SW 1271 (cell line): ENCODE measurements at regions not wholly inside any gene's neighbourhood (a gene's known extent, or its start where the extent isn't known, plus 50 kb on each side); places are given as distances from the start of the nearest gene placed in this dataset.
"Not testable (repeated sequence)": the region's sequence is repeated elsewhere in the genome, so short reads cannot be mapped to it uniquely, and the experiment has no call there.

Experiments
- DNase-seq, 2 experiments: peaks; one replicate each; lab custom pipeline; 2025; lab: John Stamatoyannopoulos, UW

DNA sequence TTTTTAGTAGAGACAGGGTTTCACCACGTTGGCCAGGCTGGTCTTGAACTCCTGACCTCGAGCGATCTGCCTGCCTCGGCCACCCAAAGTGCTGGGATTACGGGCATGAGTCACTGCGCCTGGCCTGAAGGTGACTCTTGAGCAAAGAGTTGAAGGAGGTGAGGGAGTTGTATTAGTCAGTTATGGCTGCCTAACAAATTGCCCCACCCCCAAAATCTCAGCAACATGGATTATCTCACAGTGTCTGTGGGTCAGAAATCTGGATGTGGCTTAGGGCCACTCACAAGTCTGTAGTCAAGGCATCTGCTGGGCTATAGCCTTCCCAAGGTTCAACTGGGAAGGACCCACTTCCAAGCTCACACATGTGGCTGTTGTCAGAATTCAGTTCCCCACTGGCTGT is 52.8 kb upstream of the ADGRE5 start:
- no peak for DNase-seq

DNA sequence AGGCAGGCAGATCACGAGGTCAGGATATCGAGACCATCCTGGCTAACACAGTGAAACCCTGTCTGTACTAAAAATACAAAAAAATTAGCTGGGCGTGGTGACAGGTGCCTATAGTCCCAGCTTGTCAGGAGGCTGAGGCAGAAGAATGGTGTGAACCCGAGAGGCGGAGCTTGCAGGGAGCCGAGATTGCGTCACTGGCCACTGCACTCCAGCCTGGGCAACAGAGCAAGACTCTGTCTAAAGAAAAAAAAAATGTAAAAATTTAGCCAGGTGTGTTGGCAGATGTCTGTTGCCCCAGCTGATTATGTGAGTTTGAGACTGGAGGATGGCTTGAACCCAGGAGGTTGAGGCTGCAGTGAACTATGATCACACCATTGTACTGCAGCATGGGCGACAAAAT is 54.2 kb upstream of the ADGRE5 start:
- not testable (repeated sequence) for DNase-seq

DNA sequence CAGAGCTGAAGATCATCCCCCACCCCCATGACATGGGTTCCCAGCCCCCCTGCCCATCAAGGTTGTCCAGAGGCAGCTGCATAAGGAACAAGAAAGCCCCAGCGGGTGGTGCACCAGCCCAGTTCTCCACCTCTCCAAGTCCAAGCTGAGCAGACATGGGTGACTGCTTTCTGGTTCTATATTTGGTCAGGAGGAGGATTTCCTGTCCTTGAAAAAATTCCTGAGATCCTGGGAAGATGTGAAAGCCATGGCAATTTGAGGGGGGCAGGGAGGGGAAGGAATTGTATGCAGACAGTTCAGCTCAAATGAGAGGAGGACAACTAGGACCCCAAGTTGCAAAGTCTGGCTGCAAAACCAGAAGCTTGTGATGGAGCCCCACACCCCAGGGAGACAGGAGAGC is 55.4 kb upstream of the ADGRE5 start:
- no peak for DNase-seq

DNA sequence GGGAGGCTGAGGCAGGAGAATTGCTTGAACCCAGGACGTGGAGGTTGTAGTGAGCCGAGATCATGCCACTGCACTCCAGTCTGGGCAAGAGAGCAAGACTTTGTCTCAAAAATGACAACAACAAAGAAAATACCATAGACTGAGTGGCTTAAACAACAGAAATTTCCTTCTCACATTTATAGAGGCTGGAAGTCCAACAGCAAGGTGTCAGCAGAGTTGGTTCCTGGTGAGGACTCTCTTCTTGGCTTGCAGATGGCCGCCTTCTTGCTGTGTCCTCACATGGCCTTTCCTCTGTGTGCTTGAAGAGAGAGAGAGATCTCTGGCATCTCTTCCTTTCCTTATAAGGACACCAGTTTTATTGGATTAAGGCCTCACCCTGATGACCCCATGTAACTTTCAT is 56.1 kb upstream of the ADGRE5 start:
- DNase-seq = no peak

DNA sequence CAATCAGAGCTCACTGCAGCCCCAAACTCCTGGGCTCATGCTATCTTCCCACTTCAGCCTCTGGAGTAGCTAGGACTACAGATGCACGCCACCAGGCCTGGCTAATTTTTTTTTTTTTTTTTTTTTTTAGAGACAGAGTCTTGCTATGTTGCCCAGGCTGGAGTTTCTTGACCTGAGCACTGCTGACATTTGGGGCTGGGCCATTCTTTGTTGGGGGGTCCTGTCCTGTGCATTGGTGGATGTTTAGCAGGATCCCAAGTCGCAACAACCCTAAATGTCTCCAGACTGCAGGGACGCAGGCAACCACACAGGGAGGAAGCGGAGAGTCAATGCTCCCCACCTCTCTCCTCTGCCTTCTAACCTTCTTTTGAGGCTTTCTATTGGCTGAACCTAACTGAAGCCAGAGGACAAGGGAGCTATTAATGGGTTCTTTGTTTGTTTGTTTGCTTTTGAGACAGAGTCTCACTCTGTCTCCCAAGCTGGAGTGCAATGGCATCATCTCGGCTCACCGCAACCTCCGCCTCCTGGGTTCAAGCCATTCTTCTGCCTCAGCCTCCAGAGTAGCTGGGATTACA is 58.3 kb upstream of the ADGRE5 start:
- no peak for DNase-seq

DNA sequence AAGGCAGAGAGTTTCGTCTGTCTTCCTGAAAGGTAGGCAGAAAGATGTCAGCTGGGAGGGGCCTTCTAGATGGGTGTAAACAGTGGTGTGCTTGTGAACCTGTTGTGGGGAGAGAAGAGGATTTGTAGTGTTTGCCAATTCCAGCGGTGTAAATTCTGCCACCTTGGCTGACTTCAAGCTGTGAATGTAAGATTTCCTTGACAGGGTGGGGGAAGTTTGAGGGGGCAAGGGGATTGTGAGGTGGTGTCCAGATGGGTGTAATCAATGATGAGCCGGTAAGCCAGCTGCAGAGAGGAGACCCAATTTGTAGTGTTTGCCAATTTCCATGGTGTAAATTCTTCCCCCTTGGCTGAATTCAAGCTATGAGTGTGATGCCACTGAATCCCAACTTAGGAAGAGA is 61.0 kb upstream of the ADGRE5 start:
- no peak for DNase-seq

DNA sequence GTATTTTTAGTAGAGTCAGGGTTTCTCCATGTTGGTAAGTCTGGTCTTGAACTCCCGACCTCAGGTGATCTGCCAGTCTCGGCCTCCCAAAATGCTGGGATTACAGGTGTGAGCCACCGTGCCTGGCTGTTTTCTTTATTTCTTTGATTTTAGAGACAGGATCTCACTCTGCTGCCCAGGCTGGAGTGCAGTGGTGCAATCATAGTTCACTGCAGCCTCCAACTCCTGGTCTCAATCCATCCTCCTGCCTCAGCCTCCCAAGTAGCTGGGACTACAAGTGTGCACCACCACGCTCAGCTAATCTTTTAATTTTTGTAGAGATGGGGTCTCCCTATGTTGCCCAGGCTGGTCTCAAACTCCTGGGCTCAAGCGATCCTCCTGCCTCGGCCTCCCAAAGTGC is 61.5 kb upstream of the ADGRE5 start:
- DNase-seq = not testable (repeated sequence)

DNA sequence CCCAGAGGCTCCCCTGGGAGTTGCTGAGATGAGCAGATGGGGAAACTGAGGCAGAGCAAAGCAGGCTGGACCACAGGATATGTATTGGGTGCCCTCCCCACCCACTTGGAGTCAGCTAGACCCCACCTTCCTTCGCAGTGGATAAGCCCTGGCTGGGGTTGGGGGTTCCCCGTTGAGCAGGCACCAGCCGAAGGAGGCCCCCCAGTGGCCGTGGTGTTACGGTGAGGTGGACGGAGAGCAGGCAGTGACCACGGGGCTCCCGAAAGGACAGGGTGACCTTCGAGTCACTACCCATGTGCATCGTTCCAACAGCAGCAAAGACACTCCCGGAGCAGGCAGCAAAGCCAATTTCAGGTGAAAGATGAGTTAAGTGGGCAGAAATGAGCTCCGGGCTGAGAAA is 62.4 kb upstream of the ADGRE5 start:
- DNase-seq = no peak

DNA sequence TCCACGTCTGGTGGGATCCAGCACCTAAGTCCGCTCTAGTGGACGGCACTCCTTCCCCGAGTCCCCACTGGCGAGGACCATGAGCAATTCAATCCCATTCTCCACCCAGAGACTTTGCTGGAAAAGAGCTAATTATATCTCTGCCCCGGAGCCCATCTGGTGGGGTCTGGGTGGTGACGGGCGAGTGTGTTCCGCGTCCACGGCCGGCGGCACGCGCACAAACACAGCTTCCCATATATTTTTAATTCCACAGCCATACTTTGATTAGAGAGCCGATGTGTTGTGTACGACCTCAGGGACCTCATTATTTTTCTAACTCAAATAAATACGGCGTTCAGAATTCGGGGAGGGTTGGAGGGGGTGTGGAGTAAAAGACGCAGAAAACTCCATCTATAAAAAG is 64.1 kb upstream of the ADGRE5 start:
- no peak for DNase-seq

DNA sequence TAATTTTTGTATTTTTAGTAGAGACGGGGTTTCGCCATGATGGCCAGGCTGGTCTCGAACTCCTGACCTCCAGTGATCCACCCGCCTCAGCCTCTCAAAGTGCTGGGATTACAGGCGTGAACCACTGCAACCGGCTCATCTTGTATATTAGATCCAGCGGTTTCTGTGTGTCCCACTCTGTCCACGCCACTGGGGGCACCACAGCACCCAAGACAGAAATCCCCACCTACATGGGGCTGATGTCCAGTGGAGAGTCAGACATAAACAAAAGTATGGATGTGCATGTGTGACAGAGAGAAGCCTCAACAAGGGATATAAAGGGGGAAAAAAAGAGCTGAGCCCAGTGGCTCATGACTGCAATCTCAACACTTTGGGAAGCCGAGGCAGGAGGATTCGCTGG is 65.8 kb upstream of the ADGRE5 start:
- no peak for DNase-seq

DNA sequence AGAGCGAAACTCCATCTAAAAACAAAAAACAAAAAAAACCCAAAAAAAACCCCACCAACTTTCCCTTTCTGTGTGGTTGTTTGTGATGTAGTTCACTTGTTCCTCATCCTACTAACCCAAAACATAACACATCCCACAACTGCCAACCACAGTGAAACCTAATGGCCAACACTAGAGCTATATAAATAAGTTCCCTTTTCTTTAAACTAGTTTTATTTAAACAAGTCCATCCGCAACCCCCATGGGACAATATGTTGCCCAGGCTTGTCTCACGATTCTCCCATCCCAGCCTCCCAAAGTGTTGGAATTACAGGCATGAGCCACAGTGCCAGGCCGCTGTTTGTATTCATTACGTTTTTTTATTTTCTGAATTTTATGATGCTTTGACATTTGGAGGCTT is 71.2 kb upstream of the ADGRE5 start:
- no peak for DNase-seq

DNA sequence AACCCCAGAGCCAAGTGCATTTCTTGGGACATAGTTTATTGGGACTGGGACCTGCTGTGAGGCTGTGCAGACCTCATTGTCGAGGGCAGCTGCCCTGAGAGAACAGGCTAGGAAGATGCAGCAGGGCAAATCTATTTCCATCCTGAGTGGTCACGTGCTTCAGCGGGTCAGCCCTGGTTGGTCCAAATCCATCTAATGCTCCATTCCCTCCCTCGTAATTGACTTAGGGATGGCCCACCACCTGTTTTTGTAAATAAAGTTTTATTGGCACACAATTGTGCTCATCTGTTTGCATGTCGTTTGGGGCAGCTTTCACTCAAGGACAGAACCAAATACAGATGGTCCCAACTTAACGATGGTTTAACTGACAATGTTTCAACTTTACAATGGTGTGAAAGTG is 75.5 kb upstream of the ADGRE5 start:
- DNase-seq = no peak

DNA sequence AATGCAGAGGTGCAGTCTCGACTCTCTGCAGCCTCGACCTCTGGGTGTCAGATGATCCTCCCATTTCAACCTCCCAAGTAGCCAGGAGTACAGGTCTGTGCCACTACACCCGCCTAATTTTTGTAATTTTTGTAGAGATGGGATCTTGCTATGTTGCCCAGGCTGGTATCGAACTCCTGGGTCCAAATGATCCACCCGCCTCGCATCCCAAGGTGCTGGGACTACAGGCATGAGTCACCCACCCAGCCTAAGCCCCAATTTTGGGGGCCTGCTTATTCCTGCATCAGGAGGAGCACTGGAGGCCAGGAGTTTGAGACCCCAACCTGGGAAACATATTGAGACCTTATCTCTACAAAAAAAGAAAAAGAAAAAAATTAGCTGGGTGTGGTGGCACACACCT is 80.1 kb upstream of the ADGRE5 start:
- DNase-seq = no peak

DNA sequence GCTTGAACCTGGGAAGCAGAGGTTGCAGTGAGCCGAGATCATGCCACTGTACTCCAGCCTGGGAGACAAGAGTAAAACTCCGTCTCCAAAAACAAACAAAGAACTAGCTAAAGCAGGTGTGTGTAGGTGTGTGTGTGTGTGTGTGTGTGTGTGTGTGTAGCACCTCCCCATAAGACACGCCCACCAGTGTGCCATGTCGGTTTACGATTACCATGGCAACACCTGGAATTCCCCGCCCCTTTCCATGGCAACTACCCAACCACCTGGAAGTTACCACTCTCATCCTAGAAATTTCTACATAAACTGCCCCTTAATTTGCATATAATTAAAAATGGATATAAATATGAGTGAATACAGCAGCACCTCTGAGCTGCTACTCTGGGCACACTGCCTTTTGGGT is 80.9 kb upstream of the ADGRE5 start:
- DNase-seq = no peak

DNA sequence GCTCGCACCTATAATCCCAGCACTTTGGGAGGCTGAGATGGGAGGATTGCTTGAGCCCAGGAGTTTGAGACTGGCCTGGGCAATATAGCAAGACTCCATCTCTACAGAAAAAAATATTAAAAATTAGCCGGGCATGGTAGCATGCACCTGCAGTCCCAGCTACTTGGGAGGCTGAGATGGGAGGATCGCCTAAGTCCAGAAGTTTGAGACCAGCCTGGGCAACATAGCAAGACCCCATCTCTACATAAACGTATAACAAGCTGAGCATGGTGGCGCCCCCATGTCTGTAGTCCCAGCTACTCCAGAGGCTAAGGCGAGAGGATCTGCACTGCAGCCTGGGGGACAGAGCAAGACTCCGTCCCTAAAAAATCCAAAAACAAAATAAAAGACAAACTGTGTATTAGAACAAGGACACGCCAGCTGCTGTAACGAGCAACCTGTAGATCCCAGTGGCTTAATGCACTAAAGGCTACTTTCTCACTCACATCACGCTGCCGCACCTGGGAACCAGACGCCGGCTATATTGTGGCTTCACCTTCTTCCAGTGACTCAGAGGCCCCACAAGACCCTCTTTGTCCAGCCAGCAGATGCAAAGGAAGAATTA is 81.9 kb upstream of the ADGRE5 start:
- DNase-seq = not testable (repeated sequence)

DNA sequence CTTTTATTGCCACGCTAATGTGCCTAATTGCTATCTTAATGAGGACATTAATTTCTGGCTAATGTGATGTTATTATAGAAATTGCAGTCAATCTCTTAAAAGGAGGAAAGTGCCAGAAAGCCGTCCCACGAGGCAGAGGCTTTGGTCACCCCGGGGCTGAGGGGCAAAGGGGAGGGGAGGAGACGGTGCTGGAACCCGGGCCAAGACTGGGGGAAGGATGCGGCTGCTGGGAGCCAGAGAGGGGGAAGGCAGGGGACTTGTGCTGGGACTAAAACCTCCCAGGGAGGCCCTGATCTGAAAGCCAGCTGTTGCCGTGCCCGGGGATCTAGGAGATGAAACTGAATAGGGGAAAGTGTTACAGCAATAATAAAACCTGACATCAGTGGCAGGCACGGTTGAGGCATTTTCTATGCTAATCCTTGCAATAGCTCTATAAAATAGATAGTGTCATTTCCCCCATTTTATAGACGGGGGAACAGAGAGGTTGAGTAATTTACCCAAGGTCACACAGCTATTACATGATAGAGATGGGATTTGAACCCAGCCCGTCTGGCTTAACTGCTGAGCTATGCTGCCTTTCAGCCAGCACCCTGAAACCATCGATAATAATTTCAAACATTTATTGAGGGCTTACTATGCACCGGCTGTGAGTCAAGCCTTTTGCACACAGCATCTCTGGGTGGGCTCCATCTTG is 83.2 kb upstream of the ADGRE5 start:
- not testable (repeated sequence) for DNase-seq

DNA sequence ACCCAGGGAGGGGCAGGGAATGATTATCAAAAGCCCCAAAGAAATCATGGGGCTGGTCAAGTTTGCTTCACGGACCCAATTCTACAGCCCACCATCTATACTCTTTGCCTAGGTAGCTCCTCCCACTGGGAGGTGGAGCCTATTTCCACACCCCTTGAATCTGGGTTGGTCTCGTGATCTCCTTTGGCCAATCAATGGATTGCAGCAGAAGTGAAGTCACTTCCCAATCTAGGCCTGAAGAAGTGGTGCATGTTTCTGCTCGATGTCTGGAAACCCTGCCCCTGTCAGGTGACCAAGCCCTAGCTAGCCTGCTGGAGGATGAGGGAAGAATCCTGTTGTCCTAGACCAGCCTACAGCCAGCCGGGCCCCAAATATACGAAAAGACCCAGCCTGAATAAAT is 86.3 kb upstream of the ADGRE5 start:
- not testable (repeated sequence) for DNase-seq

DNA sequence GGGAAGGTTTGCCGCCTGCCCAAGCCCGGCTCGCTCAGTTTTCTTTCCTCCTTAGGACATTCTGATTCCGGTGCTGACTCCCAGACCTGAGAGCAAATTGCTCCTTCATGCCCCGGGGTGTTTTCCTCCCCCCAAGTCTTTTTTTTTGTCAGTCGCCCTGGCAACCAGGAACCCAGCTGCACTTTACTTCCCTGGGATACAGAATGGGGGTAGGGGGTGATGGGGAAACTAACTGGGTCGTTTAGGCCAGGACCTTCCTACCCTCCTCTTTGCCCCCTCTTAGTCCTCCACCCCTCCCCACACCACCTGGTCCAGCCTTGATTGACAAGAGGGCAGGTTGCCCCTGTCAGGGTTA is 87.5 kb upstream of the ADGRE5 start:
- not testable (repeated sequence) for DNase-seq

DNA sequence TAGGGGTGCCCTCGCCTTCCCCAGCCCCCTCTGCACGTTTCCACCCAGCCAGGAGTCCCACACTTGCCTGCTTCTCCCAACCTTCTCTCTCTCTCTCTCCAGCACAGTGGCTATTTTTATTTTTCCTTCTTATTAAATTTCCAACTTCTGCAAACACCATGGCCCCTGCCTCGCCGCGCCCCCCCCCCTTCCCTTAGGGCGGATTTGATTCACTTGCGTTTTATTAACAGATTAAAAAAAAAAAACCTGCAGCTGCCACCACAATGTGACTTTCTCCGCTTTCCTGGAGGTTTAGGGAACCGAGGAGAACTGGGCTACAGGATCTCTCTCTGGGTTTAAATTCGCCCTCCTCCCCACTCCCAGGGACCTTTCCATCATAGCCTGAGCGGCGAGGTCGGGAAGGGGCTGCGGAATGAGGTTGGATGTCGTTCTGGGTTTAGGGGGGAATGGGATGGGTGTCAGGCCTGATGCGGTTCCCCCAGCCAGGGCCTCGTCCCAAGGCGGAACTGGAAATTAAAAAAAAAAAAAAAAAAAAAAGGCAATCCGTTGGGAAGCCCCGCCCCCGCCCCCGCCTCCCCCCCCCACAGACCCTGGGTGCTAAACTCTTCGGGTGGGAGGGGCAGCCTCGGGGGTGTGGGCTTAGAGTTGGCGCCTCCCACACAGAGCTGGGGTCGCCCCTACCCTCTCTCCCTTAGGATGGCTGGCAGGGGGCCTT is 87.3 kb upstream of the ADGRL1 start:
- DNase-seq = not testable (repeated sequence)

DNA sequence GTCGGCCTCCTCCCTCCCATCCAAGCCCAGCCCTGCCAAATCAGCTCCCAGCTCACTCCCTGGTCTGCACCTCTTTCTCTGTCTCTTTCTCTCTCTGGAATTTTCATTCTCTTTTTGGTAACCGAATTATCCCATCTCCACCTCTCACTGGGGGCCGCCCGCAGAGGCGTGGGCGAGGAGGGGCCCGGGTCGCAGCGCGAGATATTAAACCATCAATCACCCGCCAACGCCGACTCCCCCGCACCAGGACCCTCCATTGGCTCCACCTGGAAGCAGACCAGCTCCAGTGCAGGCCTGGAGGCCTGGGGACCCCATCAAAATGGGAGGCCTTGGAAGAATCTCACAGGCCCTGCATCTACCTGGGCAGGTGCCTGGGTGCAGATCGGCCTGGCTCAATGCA is 83.8 kb upstream of the ADGRL1 start:
- not testable (repeated sequence) for DNase-seq

DNA sequence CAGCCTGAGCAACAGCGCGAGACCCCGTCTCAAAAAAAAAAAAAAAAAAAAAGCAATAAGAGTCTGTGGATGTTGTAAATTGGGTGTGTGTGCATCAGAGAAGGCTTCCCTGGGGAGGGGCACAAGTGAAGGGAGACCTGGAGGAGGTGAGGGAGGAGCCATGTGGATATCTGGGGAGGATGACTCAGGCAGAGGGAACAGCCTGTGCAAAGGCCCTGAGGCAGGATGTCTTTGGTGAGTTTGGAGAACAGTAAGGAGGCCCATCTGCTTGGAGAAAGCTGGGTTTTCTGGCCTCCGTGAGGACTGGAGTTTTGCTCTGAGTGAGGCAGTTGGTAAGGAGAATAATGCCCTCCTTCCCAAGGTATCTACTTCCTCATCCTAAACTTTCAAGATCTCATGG is 81.9 kb upstream of the ADGRL1 start:
- not testable (repeated sequence) for DNase-seq

DNA sequence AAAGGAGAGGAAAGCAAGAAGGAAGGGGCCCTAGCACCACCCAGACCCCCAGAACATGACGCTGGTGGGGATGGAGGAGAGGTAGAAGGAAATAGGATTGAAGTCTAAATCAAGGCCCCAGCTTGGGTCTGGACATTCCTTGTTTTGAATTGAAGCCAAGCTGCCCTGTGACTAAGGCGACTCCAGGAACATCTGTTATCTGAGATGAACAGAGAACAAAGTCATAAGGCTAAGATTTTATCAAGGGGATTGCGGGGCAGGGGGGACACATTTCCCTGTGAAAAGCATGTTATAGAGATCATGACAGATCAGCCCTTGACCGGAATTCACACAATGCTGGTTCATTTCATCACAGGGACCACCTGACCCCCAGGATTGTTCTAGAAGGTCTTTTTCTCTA is 80.6 kb upstream of the ADGRL1 start:
- DNase-seq = not testable (repeated sequence)

DNA sequence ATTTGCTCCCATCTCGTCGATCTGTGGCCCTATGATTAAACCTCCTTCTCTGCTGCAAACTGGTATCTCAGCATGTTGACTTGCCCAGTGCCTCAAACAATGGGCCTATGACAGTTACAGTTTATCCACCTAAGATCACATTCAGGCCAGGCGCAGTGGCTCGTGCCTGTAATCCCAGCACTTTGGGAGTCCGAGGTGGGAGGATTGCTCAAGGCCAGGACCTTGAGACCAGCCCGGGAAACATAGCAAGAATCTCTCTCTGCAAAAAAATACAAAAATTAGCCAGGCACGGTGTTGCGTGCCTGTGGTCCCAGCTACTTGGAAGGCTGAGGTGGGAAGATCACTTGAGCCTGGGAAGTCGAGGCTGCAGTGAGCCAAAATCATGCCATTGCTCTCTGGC is 79.8 kb upstream of the ADGRL1 start:
- DNase-seq = not testable (repeated sequence)
